ENCODE measurements at regions not wholly inside any gene's neighbourhood (a gene's known extent, or its start where the extent isn't known, plus 50 kb on each side); places are given as distances from the start of the nearest gene placed in this dataset.

- H3K27ac ChIP-seq, result no peak overlapping the region
- no peak for TF ChIP-seq CTCF (IDR thresholded peaks at IDR 0.05)
- intact Hi-C loops (cut with DNase I), result no loop called here
- no peaks in the 10 kb centered on the region for H3K9me3 ChIP-seq
- H3K36me3 ChIP-seq, result no peaks in the 10 kb centered on the region
- DNase-seq (no peak), ATAC-seq (no peak)
- no peak overlapping the region for H3K4me3 ChIP-seq
- H3K4me1 ChIP-seq, result no peaks in the 10 kb centered on the region
- no peaks in the 10 kb centered on the region for H3K27me3 ChIP-seq
These were observed 929.6 kb upstream of the CDH8 start for GRCh38 chr16:62965831-62966230.

- Histone ChIP-seq H3K4me1 (no peaks in the 10 kb centered on the region), H3K27me3 (no peaks in the 10 kb centered on the region), H3K9me3 (no peaks in the 10 kb centered on the region), H3K4me3 (no peak overlapping the region), H3K27ac (no peak overlapping the region), H3K36me3 (no peaks in the 10 kb centered on the region)
- intact Hi-C loops (cut with DNase I), result no loop called here
- TF ChIP-seq CTCF (IDR thresholded peaks at IDR 0.05), result no peak
- ATAC-seq (no peak), DNase-seq (no peak)
These were observed 927.6 kb upstream of the CDH8 start for GRCh38 chr16:62963846-62964245.

GRCh38 chr16:62955033-62955349 lies 918.8 kb upstream of the CDH8 start:
- no peak for TF ChIP-seq CTCF (IDR thresholded peaks at IDR 0.05)
- intact Hi-C loops (cut with DNase I), result no loop called here
- Histone ChIP-seq H3K27me3 (no peaks in the 10 kb centered on the region), H3K9me3 (no peaks in the 10 kb centered on the region), H3K27ac (no peak overlapping the region), H3K4me3 (no peak overlapping the region), H3K36me3 (no peaks in the 10 kb centered on the region), H3K4me1 (no peaks in the 10 kb centered on the region)
- no peak for ATAC-seq
- no peak for DNase-seq

- no peak for ATAC-seq
These were observed 918.1 kb upstream of the CDH8 start for GRCh38 chr16:62954144-62955032.

GRCh38 chr16:62950351-62950750 lies 914.1 kb upstream of the CDH8 start:
- ATAC-seq, result no peak
- intact Hi-C loops (cut with DNase I), result no loop called here
- no peak for TF ChIP-seq CTCF (IDR thresholded peaks at IDR 0.05)

More at GRCh38 chr16:62954144-62955032, 918.1 kb upstream of the CDH8 start:
- Histone ChIP-seq H3K27me3 (no peaks in the 10 kb centered on the region), H3K27ac (no peak overlapping the region), H3K4me1 (no peaks in the 10 kb centered on the region), H3K36me3 (no peaks in the 10 kb centered on the region), H3K4me3 (no peak overlapping the region), H3K9me3 (no peaks in the 10 kb centered on the region)
- TF ChIP-seq CTCF (IDR thresholded peaks at IDR 0.05), result no peak
- DNase-seq, result no peak
- intact Hi-C loops (cut with DNase I), result no loop called here

More at GRCh38 chr16:62950351-62950750, 914.1 kb upstream of the CDH8 start:
- H3K27ac ChIP-seq, result no peak overlapping the region
- DNase-seq, result no peak
- H3K4me1 ChIP-seq, result no peaks in the 10 kb centered on the region
- H3K9me3 ChIP-seq, result no peaks in the 10 kb centered on the region
- no peaks in the 10 kb centered on the region for H3K27me3 ChIP-seq
- H3K36me3 ChIP-seq, result no peaks in the 10 kb centered on the region
- no peak overlapping the region for H3K4me3 ChIP-seq

All from upper lobe of right lung (tissue), 1 donor.